Mucosa of rectum (tissue), 2 donors: ENCODE measurements at regions not wholly inside any gene's neighbourhood (a gene's known extent, or its start where the extent isn't known, plus 50 kb on each side); places are given as distances from the start of the nearest gene placed in this dataset.

Experiments used
- H3K27ac ChIP-seq, 2 donors: one replicate each; pipeline ENCODE4 v1.7.0; 2013; ENCODE audit warnings: inconsistent platforms in 2 of 2, low read depth in 2 of 2, low read length in 2 of 2
- H3K27me3 ChIP-seq, 2 donors: one replicate each; pipeline ENCODE4 v1.7.0; 2013; ENCODE audit warnings: low read length in 2 of 2; ENCODE audit not compliant: control insufficient read depth in 2 of 2, insufficient read depth in 2 of 2
- H3K36me3 ChIP-seq, 2 donors: one replicate each; pipeline ENCODE4 v1.7.0; 2013; ENCODE audit warnings: low read length in 2 of 2; ENCODE audit not compliant: control insufficient read depth in 2 of 2, insufficient read depth in 2 of 2
- H3K4me1 ChIP-seq, 2 donors: one replicate each; pipeline ENCODE4 v1.7.0; 2013; ENCODE audit warnings: low read length in 2 of 2, mild to moderate bottlenecking in 1 of 2; ENCODE audit not compliant: control insufficient read depth in 2 of 2, insufficient read depth in 2 of 2
- H3K4me3 ChIP-seq, 2 donors: one replicate each; pipeline ENCODE4 v1.7.0; 2013; ENCODE audit warnings: low read length in 2 of 2
- H3K9ac ChIP-seq, 2 donors: one replicate each; pipeline ENCODE4 v1.7.0; 2013; ENCODE audit warnings: low read length in 2 of 2, low read depth in 1 of 2, mild to moderate bottlenecking in 1 of 2
- H3K9me3 ChIP-seq, 2 donors: one replicate each; pipeline ENCODE4 v1.7.0; 2013; ENCODE audit warnings: low read length in 2 of 2; ENCODE audit not compliant: control insufficient read depth in 2 of 2
- donor health status: healthy.
- donor health status: Normal muscosa, but diverticular disease.

- Histone ChIP-seq H3K27me3 (no peaks in the 10 kb centered on the region), H3K9me3 (no peaks in the 10 kb centered on the region), H3K4me1 (no peaks in the 10 kb centered on the region), H3K27ac (no peak overlapping the region), H3K36me3 (no peaks in the 10 kb centered on the region), H3K9ac (no peak overlapping the region), H3K4me3 (no peak overlapping the region)
Observed at GRCh38 chr4:181525634-181526033, 717.6 kb upstream of the TENM3 start.

DNA sequence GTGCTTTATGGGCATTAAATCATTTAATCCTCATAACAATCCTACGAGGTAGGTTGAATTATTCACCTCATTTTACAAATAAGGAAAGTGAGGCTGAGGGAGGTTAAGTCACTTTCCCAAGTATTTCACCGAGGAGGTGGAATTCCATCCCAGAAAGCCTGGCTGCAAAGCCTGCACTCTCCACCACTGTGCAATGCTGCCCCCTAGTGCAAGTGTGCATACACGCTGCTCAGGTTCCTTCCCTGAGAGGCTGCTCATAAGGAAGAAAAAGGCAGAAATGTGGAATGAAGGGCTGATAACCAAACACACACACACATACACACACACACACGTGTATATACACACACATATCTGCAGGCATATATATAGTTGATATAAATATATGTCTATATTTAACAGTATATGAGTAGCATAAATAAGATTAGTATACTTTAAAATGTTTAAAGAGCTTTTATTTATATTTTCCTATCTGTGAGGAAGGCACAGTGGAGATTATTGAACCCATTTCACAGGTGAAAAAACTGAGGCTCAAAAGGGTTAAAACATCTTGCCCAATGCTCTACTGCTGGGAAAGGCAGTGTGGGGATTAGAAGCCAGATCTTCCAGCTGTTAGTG is 714.5 kb upstream of the TENM3 start:
- Histone ChIP-seq H3K27ac (no peak overlapping the region), H3K9ac (no peak overlapping the region), H3K4me3 (no peak overlapping the region), H3K36me3 (no peaks in the 10 kb centered on the region), H3K4me1 (no peaks in the 10 kb centered on the region), H3K9me3 (no peaks in the 10 kb centered on the region), H3K27me3 (no peaks in the 10 kb centered on the region)

DNA sequence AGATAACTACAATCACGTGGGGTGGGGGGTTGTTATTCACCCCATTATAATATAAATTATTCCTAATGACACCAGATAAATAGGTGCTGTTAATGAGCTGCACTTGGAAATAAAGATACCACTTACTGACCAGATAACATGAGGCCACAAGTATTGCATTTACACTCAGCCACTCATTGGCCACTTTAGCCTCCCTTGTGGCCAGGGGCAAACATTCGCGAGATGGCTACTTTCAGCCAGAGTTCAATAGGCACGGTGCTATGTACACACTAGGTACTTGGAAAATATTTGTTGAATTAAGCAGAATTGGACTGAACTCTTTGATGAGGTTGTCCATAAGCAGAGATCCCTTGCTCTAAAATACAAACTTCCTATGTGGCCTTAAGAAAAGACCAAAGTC is 713.7 kb upstream of the TENM3 start:
- Histone ChIP-seq H3K9ac (no peak overlapping the region), H3K4me1 (no peaks in the 10 kb centered on the region)

DNA sequence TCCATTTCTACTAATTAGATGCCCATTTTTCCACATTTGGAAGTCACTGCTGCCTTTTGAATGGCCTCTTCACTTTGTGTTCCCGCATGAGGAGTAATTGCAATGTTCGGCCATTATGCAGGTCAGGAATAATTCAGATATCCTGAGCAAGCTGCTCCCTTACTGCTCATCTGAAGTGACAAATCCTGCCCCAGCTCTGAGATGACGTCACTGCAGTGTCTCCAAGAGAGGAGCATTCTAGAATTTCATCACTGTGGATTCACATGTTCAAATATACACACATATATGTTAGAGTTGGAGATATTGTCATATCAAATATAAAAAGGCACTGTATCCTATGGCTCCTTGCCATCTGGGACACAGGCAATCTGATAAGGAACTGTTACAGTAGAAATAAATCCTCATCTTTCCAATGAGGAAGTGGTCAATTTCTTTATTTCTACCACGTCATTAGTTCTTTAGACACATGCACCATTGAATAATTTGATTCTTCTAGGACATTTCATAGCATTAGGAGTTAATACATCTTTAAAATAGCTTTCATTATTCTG is 706.9 kb upstream of the TENM3 start:
- Histone ChIP-seq H3K9me3 (no peaks in the 10 kb centered on the region), H3K27ac (peak overlapping the region; percentile 45 to 82), H3K27me3 (no peaks in the 10 kb centered on the region), H3K4me1 (peaks cover 9 to 10% of the 10 kb centered on the region in 2 donors), H3K9ac (no peak overlapping the region), H3K36me3 (no peaks in the 10 kb centered on the region), H3K4me3 (peak overlapping the region in 1 of 2 donors; percentile 43)

More for the DNA sequence above, 713.7 kb upstream of the TENM3 start:
- Histone ChIP-seq H3K4me3 (no peak overlapping the region), H3K9me3 (no peaks in the 10 kb centered on the region), H3K36me3 (no peaks in the 10 kb centered on the region), H3K27me3 (no peaks in the 10 kb centered on the region), H3K27ac (no peak overlapping the region)

GRCh38 chr4:181536811-181537434 is 706.3 kb upstream of the TENM3 start:
- Histone ChIP-seq H3K27ac (peak overlapping the region; percentile 45 to 82), H3K36me3 (no peaks in the 10 kb centered on the region), H3K27me3 (no peaks in the 10 kb centered on the region), H3K9me3 (no peaks in the 10 kb centered on the region), H3K9ac (no peak overlapping the region), H3K4me3 (peak overlapping the region in 1 of 2 donors; percentile 43), H3K4me1 (peaks cover 9 to 10% of the 10 kb centered on the region in 2 donors)

DNA sequence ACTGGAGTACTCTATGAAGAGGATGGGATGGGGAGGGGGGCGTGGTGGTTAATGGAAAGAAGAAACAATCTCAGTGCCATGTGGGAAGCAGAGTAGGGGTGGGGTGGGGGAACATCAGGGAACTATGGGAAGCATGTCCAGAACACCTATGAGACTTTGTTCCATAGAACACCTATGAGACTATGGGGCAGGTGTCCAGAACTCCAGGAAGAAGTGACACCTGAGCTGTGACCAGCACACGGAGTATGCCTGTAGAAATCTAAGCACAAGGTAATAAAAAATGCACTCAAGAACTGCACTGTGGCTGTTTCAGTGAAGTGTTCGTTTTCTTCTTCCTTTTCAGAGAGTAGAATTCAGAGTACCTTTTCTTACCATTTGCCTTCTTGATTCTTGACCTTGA is 704.8 kb upstream of the TENM3 start:
- no peak overlapping the region for H3K27ac ChIP-seq
- no peak overlapping the region for H3K4me3 ChIP-seq
- no peaks in the 10 kb centered on the region for H3K9me3 ChIP-seq
- H3K36me3 ChIP-seq: no peaks in the 10 kb centered on the region
- H3K27me3 ChIP-seq: no peaks in the 10 kb centered on the region
- H3K4me1 ChIP-seq: peaks cover 9 to 10% of the 10 kb centered on the region in 2 donors
- no peak overlapping the region for H3K9ac ChIP-seq

DNA sequence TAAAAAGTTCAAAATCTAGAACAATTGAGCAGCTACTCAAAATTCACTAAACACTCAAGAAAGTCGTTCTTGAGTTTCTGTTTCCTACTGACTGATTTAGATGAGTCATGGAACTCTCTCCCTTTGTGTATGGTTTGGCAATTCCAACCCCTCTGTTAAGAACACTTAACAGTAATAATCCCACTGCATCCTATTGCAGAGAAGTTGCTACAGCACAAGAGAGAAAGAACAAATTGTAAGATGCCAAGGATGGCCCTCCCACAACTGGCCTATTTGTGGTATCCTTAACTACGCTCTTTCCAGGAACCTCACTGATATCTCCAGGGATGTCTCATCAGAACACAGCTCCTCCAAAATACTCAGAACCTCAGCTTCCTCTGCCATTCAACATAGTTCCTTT is 701.8 kb upstream of the TENM3 start:
- no peak overlapping the region for H3K9ac ChIP-seq

GRCh38 chr4:181548873-181549575 is 694.2 kb upstream of the TENM3 start:
- Histone ChIP-seq H3K9me3 (no peaks in the 10 kb centered on the region), H3K27ac (no peak overlapping the region), H3K36me3 (no peaks in the 10 kb centered on the region), H3K9ac (no peak overlapping the region), H3K27me3 (no peaks in the 10 kb centered on the region), H3K4me3 (no peak overlapping the region), H3K4me1 (no peaks in the 10 kb centered on the region)

More for the DNA sequence above, 701.8 kb upstream of the TENM3 start:
- H3K36me3 ChIP-seq: no peaks in the 10 kb centered on the region
- peaks cover 5 to 9% of the 10 kb centered on the region in 2 donors for H3K4me1 ChIP-seq
- H3K27me3 ChIP-seq: no peaks in the 10 kb centered on the region
- no peak overlapping the region for H3K27ac ChIP-seq
- H3K9me3 ChIP-seq: no peaks in the 10 kb centered on the region
- no peak overlapping the region for H3K4me3 ChIP-seq

DNA sequence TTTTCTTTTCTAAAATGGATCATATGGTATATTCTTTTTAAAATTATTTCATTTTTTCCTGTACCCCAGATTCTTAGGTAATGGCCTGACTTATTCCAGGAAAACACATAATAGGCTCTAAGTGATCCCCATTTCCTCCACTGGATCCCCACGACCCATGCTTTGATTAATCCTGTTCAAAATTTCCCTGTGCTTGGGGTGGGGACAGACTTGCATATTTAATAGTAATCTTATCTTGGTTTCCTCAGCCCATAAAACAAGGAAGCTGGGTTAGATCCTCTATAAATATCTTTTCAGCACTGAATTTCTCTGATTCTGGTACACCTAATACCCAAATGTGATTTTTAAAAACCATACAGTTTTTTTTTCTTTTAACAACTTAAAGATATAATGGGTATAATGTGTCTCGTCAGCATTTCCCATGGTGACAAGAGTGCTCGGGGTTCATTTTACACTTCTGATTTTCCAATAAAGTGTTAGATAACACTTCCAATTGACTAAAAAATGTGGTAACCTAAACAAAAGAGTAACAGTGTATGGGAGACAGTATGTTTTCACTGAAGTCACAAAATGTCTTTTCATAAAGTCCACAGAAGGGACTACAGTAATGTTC is 693.5 kb upstream of the TENM3 start:
- no peak overlapping the region for H3K27ac ChIP-seq
- no peaks in the 10 kb centered on the region for H3K36me3 ChIP-seq
- no peaks in the 10 kb centered on the region for H3K9me3 ChIP-seq
- H3K4me3 ChIP-seq: no peak overlapping the region
- no peak overlapping the region for H3K9ac ChIP-seq
- no peaks in the 10 kb centered on the region for H3K27me3 ChIP-seq
- no peaks in the 10 kb centered on the region for H3K4me1 ChIP-seq

DNA sequence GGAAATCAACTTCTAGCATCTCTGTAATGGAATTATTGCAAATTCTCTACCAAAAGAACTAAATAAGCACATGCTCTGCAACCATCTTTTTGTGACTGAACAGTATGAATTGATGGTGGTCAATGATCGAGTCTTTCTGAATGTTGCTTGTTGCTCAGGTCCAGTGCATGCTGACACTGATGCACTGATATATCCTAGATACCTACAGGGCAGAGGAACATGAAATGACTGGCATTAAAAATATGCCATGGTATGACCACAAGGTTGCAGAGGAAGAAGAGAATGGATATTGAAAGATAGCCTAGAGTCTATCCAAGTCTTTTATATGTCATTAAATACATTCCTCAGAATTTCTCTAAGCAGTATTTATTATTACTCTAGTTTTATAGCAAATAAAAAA is 692.8 kb upstream of the TENM3 start:
- H3K9ac ChIP-seq: no peak overlapping the region
- H3K4me3 ChIP-seq: no peak overlapping the region
- H3K27ac ChIP-seq: no peak overlapping the region
- H3K27me3 ChIP-seq: no peaks in the 10 kb centered on the region
- H3K36me3 ChIP-seq: no peaks in the 10 kb centered on the region
- no peaks in the 10 kb centered on the region for H3K9me3 ChIP-seq
- no peaks in the 10 kb centered on the region for H3K4me1 ChIP-seq
